ENCODE measurements at regions not wholly inside any gene's neighbourhood (a gene's known extent, or its start where the extent isn't known, plus 50 kb on each side); places are given as distances from the start of the nearest gene placed in this dataset.

GRCh38 chr2:81084101-81084500 lies 779.5 kb upstream of the LRRTM1 start:
- no peak overlapping the region for H3K27ac ChIP-seq
- DNase-seq (ENCODE audit: low spot score) = no peak
- no peak overlapping the region for H3K4me3 ChIP-seq
- TF ChIP-seq CTCF (IDR thresholded peaks at IDR 0.05) = no peak

GRCh38 chr2:81078631-81079030 lies 774.1 kb upstream of the LRRTM1 start:
- DNase-seq (ENCODE audit: low spot score) = no peak
- no peak overlapping the region for H3K27ac ChIP-seq
- TF ChIP-seq CTCF (IDR thresholded peaks at IDR 0.05) = no peak
- no peak overlapping the region for H3K4me3 ChIP-seq

GRCh38 chr2:81078102-81078501 lies 773.5 kb upstream of the LRRTM1 start:
- no peak overlapping the region for H3K4me3 ChIP-seq
- DNase-seq (ENCODE audit: low spot score) = no peak
- TF ChIP-seq CTCF (IDR thresholded peaks at IDR 0.05) = no peak
- no peak overlapping the region for H3K27ac ChIP-seq

- no peak overlapping the region for H3K4me3 ChIP-seq
- DNase-seq (ENCODE audit: low spot score) = no peak
- H3K27ac ChIP-seq = no peak overlapping the region
- no peak for TF ChIP-seq CTCF (IDR thresholded peaks at IDR 0.05)
Observed at GRCh38 chr2:81077396-81077795, 772.8 kb upstream of the LRRTM1 start.

GRCh38 chr2:81073412-81073811 lies 768.9 kb upstream of the LRRTM1 start:
- TF ChIP-seq CTCF (IDR thresholded peaks at IDR 0.05) = no peak
- H3K4me3 ChIP-seq = no peak overlapping the region
- no peak overlapping the region for H3K27ac ChIP-seq
- no peak for DNase-seq (ENCODE audit: low spot score)

- DNase-seq (ENCODE audit: low spot score) = no peak
Observed at GRCh38 chr2:81068144-81068543, 763.6 kb upstream of the LRRTM1 start.

GRCh38 chr2:81061016-81061415 lies 756.5 kb upstream of the LRRTM1 start:
- TF ChIP-seq CTCF (IDR thresholded peaks at IDR 0.05) = no peak
- no peak overlapping the region for H3K27ac ChIP-seq
- H3K4me3 ChIP-seq = no peak overlapping the region
- no peak for DNase-seq (ENCODE audit: low spot score)

More at GRCh38 chr2:81068144-81068543, 763.6 kb upstream of the LRRTM1 start:
- Histone ChIP-seq H3K27ac (no peak overlapping the region), H3K4me3 (no peak overlapping the region)
- TF ChIP-seq CTCF (IDR thresholded peaks at IDR 0.05) = no peak

All from coronary artery (tissue), 2 donors.